Epidermal melanocyte (primary cell): ENCODE measurements at regions not wholly inside any gene's neighbourhood (a gene's known extent, or its start where the extent isn't known, plus 50 kb on each side); places are given as distances from the start of the nearest gene placed in this dataset.

Source experiments
- DNase-seq: peaks from one replicate; pipeline ENCODE4 v3.0.0; 2011; ENCODE audit warnings: low spot score; ENCODE audit not compliant: insufficient read length

GRCh38 chr9:78563269-78563668 lies 266.3 kb downstream of the PSAT1 start:
- DNase-seq, result no peak

- DNase-seq, result no peak
These were observed 268.6 kb downstream of the PSAT1 start for GRCh38 chr9:78565481-78565880.

- no peak for DNase-seq
These were observed 269.6 kb downstream of the PSAT1 start for GRCh38 chr9:78566521-78566920.

- DNase-seq, result no peak
These were observed 270.2 kb downstream of the PSAT1 start for GRCh38 chr9:78566948-78567675.

GRCh38 chr9:78567693-78568092 lies 270.8 kb downstream of the PSAT1 start:
- no peak for DNase-seq

- no peak for DNase-seq
These were observed 271.8 kb downstream of the PSAT1 start for GRCh38 chr9:78568774-78569173.

- no peak for DNase-seq
These were observed 275.3 kb downstream of the PSAT1 start for GRCh38 chr9:78572266-78572665.

- DNase-seq, result no peak
These were observed 276.3 kb downstream of the PSAT1 start for GRCh38 chr9:78573205-78573604.

- no peak for DNase-seq
These were observed 276.7 kb downstream of the PSAT1 start for GRCh38 chr9:78573669-78574068.

- DNase-seq, result no peak
These were observed 277.6 kb downstream of the PSAT1 start for GRCh38 chr9:78574354-78575045.

- DNase-seq, result no peak
These were observed 278.2 kb downstream of the PSAT1 start for GRCh38 chr9:78575081-78575480.

- no peak for DNase-seq
These were observed 278.8 kb downstream of the PSAT1 start for GRCh38 chr9:78575771-78576170.

- DNase-seq, result no peak
These were observed 280.4 kb downstream of the PSAT1 start for GRCh38 chr9:78577156-78577906.

- DNase-seq, result no peak
These were observed 281.1 kb downstream of the PSAT1 start for GRCh38 chr9:78578072-78578471.

- no peak for DNase-seq
These were observed 285.9 kb downstream of the PSAT1 start for GRCh38 chr9:78582821-78583220.

GRCh38 chr9:78584589-78584988 lies 287.7 kb downstream of the PSAT1 start:
- DNase-seq, result no peak

GRCh38 chr9:78585909-78586308 lies 289.0 kb downstream of the PSAT1 start:
- no peak for DNase-seq

GRCh38 chr9:78590068-78590467 lies 293.1 kb downstream of the PSAT1 start:
- DNase-seq, result no peak

GRCh38 chr9:78592811-78593210 lies 295.9 kb downstream of the PSAT1 start:
- DNase-seq, result no peak

GRCh38 chr9:78595200-78595945 lies 298.4 kb downstream of the PSAT1 start:
- no peak for DNase-seq

- no peak for DNase-seq
These were observed 299.4 kb downstream of the PSAT1 start for GRCh38 chr9:78596346-78596745.

GRCh38 chr9:78598120-78598519 lies 301.2 kb downstream of the PSAT1 start:
- no peak for DNase-seq
